HG03558 (cell line): ENCODE measurements at regions not wholly inside any gene's neighbourhood (a gene's known extent, or its start where the extent isn't known, plus 50 kb on each side); places are given as distances from the start of the nearest gene placed in this dataset.
"Not testable (repeated sequence)": the region's sequence is repeated elsewhere in the genome, so short reads cannot be mapped to it uniquely, and the experiment has no call there.

Experiments
- ATAC-seq: cut with Tn5 transposase; IDR thresholded peaks from one replicate; pipeline ENCODE4 v1.9.1; 2021; ENCODE audit warnings: moderate number of reproducible peaks; ENCODE audit not compliant: unreplicated experiment; ENCODE audit errors: extremely low read depth

- no peak for ATAC-seq
Observed at GRCh38 chr20:53657279-53657678, 63.6 kb upstream of the ZNF217 start.

- no peak for ATAC-seq
Observed at GRCh38 chr20:53656293-53657202, 62.9 kb upstream of the ZNF217 start.

GRCh38 chr20:53655625-53656292, 62.1 kb upstream of the ZNF217 start:
- ATAC-seq, result no peak

GRCh38 chr20:53654932-53655624, 61.4 kb upstream of the ZNF217 start:
- ATAC-seq, result no peak

GRCh38 chr20:53654521-53654920, 60.9 kb upstream of the ZNF217 start:
- ATAC-seq, result not testable (repeated sequence)

- ATAC-seq, result no peak
Observed at GRCh38 chr20:53652859-53653517, 59.3 kb upstream of the ZNF217 start.

GRCh38 chr20:53652090-53652858, 58.6 kb upstream of the ZNF217 start:
- ATAC-seq, result peak; percentile 45

GRCh38 chr20:53649493-53649892, 55.9 kb upstream of the ZNF217 start:
- ATAC-seq, result not testable (repeated sequence)

GRCh38 chr20:53647286-53647821, 53.7 kb upstream of the ZNF217 start:
- ATAC-seq, result no peak

- no peak for ATAC-seq
Observed at GRCh38 chr20:53646550-53646949, 52.9 kb upstream of the ZNF217 start.

- no peak for ATAC-seq
Observed at GRCh38 chr20:53645582-53645897, 51.9 kb upstream of the ZNF217 start.

GRCh38 chr20:53644108-53644507, 50.5 kb upstream of the ZNF217 start:
- ATAC-seq, result not testable (repeated sequence)
